HG03469 (cell line): ENCODE measurements at regions not wholly inside any gene's neighbourhood (a gene's known extent, or its start where the extent isn't known, plus 50 kb on each side); places are given as distances from the start of the nearest gene placed in this dataset.
"Not testable (repeated sequence)": the region's sequence is repeated elsewhere in the genome, so short reads cannot be mapped to it uniquely, and the experiment has no call there.

Experiments
- ATAC-seq: cut with Tn5 transposase; IDR thresholded peaks from one replicate; pipeline ENCODE4 v1.9.1; 2021; ENCODE audit warnings: mild to moderate bottlenecking, moderate library complexity, moderate number of reproducible peaks; ENCODE audit not compliant: unreplicated experiment

DNA sequence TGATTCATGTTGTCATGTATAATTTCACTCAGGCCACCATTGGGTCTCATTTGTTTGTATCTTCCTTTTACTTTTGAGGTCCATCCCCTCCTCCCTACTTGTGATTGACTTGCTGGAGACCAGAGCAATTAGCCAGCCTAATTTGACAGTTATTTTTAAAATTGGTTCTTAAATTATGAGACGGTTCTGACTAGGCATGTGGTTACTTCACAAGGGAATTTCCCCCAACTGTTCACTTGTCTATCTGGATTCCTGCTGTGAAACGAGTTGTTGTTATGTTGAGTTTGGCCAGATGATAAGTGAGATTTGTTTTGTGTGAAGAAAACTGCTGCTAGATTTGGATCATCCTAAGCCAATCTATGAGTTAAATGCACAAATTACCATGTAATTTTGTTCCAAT is 359.1 kb downstream of the BARHL2 start:
- ATAC-seq, result no peak

GRCh38 chr1:90356991-90357390 is 360.1 kb downstream of the BARHL2 start:
- ATAC-seq, result no peak

DNA sequence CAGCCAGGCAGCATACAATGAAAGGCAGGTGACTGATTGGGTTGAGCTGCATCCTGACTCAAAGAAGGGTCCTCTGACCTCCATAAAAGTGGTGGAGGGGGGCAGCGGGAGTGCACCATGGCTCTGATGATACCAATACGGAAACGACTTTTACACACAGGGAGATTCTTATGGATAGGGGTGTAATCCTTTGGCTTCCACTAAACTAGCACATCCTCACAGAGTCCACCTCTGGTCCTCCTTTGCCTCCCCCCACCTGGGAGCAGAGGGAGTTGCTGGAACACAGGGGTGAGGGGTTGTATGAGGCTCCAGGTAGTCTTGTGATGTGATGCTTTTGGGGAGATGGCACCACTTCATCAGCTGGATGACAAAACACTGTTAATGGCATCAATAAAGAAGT is 361.0 kb downstream of the BARHL2 start:
- ATAC-seq, result no peak

DNA sequence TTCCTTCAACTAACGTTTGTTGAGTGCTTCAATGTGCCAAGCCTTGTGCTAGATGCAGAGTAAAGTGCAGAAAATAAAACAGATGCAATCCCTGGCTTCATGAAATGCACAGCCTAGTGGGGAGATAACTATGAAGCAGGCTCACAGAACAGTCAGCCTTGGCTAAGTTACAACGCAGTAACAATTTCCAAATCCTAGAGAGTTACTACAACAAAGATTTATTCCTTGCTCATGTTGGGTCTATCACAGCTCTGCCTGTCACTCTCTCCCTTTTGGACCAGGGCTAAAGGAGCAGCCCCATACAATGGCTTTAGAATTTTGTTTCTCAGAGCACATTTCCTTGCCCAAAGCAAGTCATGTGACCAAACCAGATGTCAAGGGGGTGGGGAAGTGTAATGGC is 359.8 kb downstream of the ZNF326 start:
- ATAC-seq, result no peak

DNA sequence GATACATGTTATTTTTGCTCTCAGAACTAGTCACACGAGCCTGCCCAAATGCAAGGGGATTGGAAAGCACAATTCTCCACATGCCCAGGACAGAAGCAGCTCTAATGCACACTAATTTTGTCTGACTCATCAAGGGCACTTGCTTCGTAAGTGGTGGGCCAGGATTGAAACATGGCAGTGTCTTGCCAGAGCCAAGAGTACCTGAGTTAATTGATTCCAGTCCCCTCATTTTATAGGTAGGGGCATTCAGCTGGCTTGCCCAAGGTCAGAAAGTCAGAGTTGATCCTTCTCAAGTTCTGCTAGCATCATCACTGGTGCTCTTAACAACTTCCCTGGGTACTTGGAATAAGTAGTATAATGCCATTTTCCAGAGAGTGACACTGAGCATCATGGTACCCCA is 356.1 kb downstream of the ZNF326 start:
- ATAC-seq, result no peak

- no peak for ATAC-seq
These were observed 354.6 kb downstream of the ZNF326 start for GRCh38 chr1:90349510-90349909.

DNA sequence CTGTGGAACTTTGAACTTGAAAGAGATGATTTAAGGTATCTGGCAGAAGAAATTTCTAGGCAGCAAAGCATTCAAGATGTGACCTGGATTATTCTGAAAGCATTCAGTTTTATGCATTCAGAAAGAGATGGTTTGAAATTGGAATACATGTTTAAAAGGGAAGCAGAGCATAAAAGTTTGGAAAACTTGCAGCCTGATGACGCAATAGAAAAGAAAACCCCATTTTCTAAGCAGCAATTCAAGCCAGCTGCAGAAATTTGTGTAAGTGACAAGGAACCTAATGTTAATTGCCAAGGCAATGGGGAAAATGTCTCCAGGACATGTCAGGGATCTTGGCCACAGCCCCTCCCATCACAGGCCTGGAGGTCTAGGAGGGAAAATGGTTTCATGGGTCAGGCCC is 354.0 kb downstream of the ZNF326 start:
- no peak for ATAC-seq

DNA sequence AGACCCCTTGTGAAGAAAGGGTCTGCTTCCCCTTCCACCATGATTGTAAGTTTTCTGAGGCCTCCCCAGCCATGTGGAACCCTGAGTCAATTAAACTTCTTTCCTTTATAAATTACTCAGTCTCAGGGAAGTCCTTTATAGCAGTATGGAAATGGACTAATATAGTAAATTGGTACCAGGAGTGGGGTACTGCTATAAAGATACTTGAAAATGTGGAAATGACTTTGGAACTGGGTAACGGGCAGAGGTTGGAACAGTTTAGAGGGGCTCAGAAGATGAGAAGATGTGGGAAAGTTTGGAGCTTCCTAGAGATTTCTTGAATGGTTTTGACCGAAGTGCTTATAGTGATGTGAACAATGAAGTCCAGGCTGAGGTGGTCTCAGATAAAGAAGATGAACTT is 353.5 kb downstream of the ZNF326 start:
- not testable (repeated sequence) for ATAC-seq

DNA sequence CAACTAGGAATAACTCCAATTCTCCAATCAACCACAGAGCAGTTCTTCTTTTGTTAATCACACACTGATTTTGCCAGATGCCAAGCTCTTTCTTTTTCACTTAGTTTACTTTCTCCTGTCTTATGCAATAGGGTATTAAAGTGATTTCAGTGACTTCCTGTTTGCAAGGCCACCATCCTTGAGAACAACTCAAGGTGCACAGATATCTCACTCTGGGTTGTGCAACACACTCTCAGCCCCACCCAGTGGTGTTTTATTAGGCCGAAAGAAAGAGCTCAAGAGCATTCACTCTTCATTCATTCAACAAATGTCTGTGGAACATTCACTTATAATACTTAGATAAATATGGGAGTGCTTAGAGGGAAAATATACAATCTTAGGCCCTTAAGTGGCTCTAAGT is 352.5 kb downstream of the ZNF326 start:
- no peak for ATAC-seq

GRCh38 chr1:90346757-90347156 is 351.8 kb downstream of the ZNF326 start:
- no peak for ATAC-seq

GRCh38 chr1:90346349-90346748 is 351.4 kb downstream of the ZNF326 start:
- no peak for ATAC-seq

- ATAC-seq, result no peak
These were observed 350.2 kb downstream of the ZNF326 start for GRCh38 chr1:90344963-90345730.

- ATAC-seq, result no peak
These were observed 346.6 kb downstream of the ZNF326 start for GRCh38 chr1:90341516-90341915.

GRCh38 chr1:90340606-90341005 is 345.7 kb downstream of the ZNF326 start:
- no peak for ATAC-seq

DNA sequence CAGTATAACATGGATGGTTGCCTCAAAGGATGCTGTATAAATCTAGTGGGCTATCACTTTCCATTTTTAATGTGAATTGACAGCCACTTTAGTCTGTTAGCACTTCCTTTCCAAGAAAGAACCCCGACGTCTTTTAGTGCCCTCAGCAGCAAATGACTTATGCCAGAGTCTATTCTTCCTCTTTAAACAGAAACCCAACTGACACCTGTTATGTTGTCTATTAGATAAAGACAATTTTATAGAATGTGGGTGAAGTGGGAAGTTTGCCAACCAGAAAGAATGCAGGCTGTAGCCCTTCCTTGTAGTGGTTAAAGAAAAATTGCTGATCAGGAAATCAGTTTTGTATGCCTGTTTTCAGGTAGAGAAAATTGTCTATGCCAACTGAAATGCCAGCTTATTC is 344.9 kb downstream of the ZNF326 start:
- no peak for ATAC-seq

DNA sequence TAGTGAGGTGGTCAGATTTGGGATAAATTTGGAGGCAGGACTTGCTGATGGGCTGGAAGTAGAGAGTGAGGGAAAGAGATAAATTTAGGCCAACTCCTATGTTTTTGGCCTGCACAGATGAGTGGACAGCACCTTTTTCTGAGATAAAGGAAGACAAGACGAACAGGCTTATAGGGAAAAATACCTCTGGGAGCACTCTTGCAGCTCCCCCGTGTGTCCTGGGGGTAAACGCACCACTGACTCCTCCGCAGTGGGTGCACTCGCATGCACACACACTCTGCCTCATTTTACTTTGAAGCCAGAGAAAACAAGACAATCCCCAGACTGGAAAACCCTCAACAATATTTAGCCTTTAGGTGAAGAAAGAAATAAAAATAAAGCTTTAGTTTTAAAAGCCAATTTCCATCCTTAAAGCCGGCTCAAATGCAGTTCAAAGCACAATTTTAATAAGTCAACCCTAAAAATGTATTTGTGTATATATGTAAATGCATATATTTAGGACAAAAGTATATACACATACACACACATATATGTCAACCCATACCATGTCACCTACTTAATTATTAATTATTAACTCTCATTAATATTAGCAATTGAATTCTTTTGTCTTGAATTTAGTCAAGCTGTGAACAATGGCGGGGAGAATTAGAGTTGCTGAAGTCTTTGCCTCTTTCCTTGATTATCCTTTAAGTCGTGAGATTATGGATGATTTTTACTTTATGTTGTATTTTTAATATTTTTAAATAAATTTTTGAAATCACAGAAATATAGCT is 341.8 kb downstream of the ZNF326 start:
- no peak for ATAC-seq

DNA sequence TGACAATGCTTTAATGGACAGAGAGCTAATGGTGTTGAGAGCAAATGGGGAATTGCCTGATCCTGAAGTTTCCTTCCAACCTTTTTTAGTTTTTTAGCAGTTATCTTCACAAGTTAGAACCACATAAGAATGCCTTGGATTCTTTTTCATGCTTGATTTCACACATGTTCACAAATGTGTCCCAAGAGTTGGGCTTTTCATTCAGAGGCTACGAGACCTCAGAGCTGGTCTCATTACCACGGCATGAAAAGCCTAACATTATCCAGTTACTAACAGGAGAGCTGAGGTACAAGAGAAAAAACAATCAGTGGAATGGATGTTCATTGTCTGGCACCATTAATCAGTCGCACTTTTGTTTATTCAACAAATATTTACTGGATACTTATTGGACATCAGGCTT is 340.6 kb downstream of the ZNF326 start:
- ATAC-seq, result no peak

DNA sequence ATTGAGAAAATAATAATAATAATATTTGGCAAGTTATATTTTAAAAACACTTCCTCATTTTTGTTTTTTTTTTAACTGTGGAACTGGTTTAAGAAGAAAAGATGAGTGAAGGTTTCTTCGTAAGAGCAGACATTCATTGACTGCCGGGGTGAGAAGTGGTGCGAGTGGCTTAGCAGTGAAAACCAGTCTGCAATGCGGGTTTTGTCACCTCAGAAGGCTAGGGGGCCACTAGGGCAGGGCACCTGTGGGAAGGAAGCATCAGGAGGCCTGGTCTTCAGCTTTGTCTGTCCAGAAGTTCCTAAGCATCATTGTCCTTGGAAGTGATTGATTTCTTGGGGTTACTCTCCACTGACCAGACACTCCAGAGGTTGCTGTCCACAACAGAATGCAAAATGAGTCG is 339.2 kb downstream of the ZNF326 start:
- ATAC-seq, result no peak

- ATAC-seq, result no peak
These were observed 330.3 kb downstream of the ZNF326 start for GRCh38 chr1:90325168-90325567.

DNA sequence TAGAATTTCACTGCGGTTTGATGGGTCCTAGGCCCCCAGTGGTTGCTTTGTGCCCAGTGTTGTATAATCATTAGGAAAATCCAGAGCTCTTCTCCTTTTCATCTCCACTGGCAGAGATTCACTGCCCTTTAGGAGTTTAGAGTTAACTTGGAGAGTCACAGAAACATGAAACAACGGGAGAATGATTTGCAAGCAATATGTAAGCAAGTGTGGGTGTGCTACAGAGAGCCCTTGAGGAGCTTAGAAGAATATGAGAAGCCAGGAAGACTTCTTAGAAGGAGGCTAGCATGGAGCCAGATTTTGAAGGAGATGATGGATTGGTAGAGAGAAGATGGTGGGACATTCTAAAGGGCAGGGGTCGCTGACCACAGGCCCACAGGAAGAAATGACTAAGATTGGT is 327.3 kb downstream of the ZNF326 start:
- no peak for ATAC-seq

GRCh38 chr1:90319918-90320317 is 325.0 kb downstream of the ZNF326 start:
- ATAC-seq, result no peak

- ATAC-seq, result no peak
These were observed 323.5 kb downstream of the ZNF326 start for GRCh38 chr1:90318431-90318830.
